Tibial artery (tissue), 4 donors: ENCODE measurements at regions not wholly inside any gene's neighbourhood (a gene's known extent, or its start where the extent isn't known, plus 50 kb on each side); places are given as distances from the start of the nearest gene placed in this dataset.
"Not testable (repeated sequence)": the region's sequence is repeated elsewhere in the genome, so short reads cannot be mapped to it uniquely, and the experiment has no call there.

Experiments used
- DNase-seq, 2 donors: peaks; one replicate each; pipeline ENCODE4 v3.0.0-alpha.2; 2019
- H3K27ac ChIP-seq, 2 donors: fragments of 200-600 bp; sonication (generic) in 1 of 2; 1 replicate in 1 of 2; 2 replicates in 1 of 2; pipeline ENCODE4 v1.5.1; 2018 to 2019; ENCODE audit warnings: mild to moderate bottlenecking in 1 of 2
- H3K27me3 ChIP-seq, 2 donors: fragments of 200-600 bp; sonication (generic) in 1 of 2; one replicate each; pipeline versions ENCODE4 v1.5.1 to v1.6.0; 2016 to 2019
- H3K36me3 ChIP-seq, 3 donors: fragments of 200-600 bp; sonication (generic) in 2 of 3; one replicate each; pipeline ENCODE4 v1.5.1; 2016 to 2019; ENCODE audit warnings: mild to moderate bottlenecking in 2 of 3
- H3K4me1 ChIP-seq, 4 donors: fragments of 200-600 bp; sonication (generic) in 2 of 4; 1 replicate in 3 of 4; 2 replicates in 1 of 4; pipeline ENCODE4 v1.5.1; 2016 to 2019
- H3K4me3 ChIP-seq, 2 donors: fragments of 200-600 bp; sonication (generic) in 1 of 2; 1 replicate in 1 of 2; 2 replicates in 1 of 2; pipeline ENCODE4 v1.5.1; 2018 to 2019; ENCODE audit warnings: mild to moderate bottlenecking in 2 of 2
- H3K9me3 ChIP-seq, 3 donors: fragments of 200-600 bp; sonication (generic) in 1 of 3; one replicate each; pipeline ENCODE4 v1.5.1; 2016 to 2019
- CTCF ChIP-seq, 2 experiments: fragments of 200-600 bp in 1 of 2; fragments of 450-650 bp in 1 of 2; IDR thresholded peaks; one replicate each; pipeline ENCODE4 v1.5.1; 2017 to 2019; ENCODE audit warnings: antibody characterized with exemption in 2 of 2, mild to moderate bottlenecking in 1 of 2, moderate library complexity in 1 of 2
- intact Hi-C: fragments of 100-400 bp; cut with DNase I; formaldehyde crosslinking; loops from one replicate; pipeline ENCODE4 v1.15.0; 2023; ENCODE audit warnings: low total_unique reads

DNA sequence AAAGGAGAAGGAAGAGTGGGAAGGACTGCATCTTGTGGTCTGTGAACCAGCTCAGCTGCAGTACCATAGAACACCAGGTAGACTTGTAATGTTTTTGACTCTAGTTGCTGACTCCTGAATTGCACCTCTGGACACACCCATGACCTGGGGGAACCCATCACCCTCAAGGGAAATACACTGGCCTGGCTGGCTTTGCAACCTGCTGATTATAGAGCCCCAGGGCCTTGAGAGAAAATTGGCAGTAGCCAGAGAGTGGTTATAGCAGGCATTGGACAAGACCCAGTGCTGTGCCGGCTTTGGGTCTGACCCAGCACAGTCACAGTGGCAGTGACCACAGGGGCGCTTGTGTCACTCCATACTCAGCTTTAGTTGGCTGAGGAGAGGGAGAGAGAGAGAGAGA is 902.3 kb downstream of the GRID1 start:
- DNase-seq: no peak
- no peaks in the 10 kb centered on the region for H3K36me3 ChIP-seq
- intact Hi-C loops: no loop called here
- no peaks in the 10 kb centered on the region for H3K27me3 ChIP-seq
- H3K27ac ChIP-seq: no peak overlapping the region
- no peak overlapping the region for H3K4me3 ChIP-seq
- TF ChIP-seq CTCF (IDR thresholded peaks at IDR 0.05): no peak
- H3K9me3 ChIP-seq: no peaks in the 10 kb centered on the region
- H3K4me1 ChIP-seq: no peaks in the 10 kb centered on the region

DNA sequence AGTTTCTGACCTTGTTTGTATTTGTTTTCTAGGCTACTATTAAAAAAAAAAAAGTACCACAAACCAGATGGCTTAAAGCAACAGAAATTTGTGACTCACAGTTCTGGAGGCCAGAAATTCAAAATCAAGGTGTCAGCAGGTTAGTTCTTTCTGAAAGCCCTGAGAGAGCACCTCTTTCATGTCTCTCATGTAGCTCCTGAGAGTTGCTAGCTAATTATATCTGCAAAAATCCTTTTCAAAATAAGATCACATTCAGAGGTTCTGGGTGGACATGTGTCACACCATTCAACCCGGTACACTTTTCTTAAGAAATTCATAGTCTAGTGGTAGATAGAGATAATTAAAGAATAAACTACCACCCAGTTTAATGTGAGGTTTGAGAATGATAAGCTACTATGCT is 888.6 kb downstream of the GRID1 start:
- no peak for TF ChIP-seq CTCF (IDR thresholded peaks at IDR 0.05)
- H3K36me3 ChIP-seq: no peaks in the 10 kb centered on the region
- DNase-seq: no peak
- no peaks in the 10 kb centered on the region for H3K27me3 ChIP-seq
- intact Hi-C loops: no loop called here
- H3K4me3 ChIP-seq: no peak overlapping the region
- H3K4me1 ChIP-seq: no peaks in the 10 kb centered on the region
- H3K27ac ChIP-seq: no peak overlapping the region
- no peaks in the 10 kb centered on the region for H3K9me3 ChIP-seq

GRCh38 chr10:85490431-85490830 is 876.2 kb downstream of the GRID1 start:
- H3K27ac ChIP-seq: no peak overlapping the region
- peaks cover 0 to 3% (median 0%) of the 10 kb centered on the region in 3 donors for H3K9me3 ChIP-seq
- no peak for TF ChIP-seq CTCF (IDR thresholded peaks at IDR 0.05)
- intact Hi-C loops: no loop called here
- H3K27me3 ChIP-seq: no peaks in the 10 kb centered on the region
- no peak for DNase-seq
- H3K36me3 ChIP-seq: no peaks in the 10 kb centered on the region
- no peaks in the 10 kb centered on the region for H3K4me1 ChIP-seq
- H3K4me3 ChIP-seq: no peak overlapping the region

- Histone ChIP-seq H3K36me3 (no peaks in the 10 kb centered on the region), H3K9me3 (no peaks in the 10 kb centered on the region), H3K4me1 (no peaks in the 10 kb centered on the region), H3K27me3 (no peaks in the 10 kb centered on the region), H3K4me3 (no peak overlapping the region), H3K27ac (no peak overlapping the region)
- TF ChIP-seq CTCF (IDR thresholded peaks at IDR 0.05): no peak
- DNase-seq: no peak
- intact Hi-C loops: no loop called here
Observed at GRCh38 chr10:85491652-85492051, 874.9 kb downstream of the GRID1 start.

- Histone ChIP-seq H3K27me3 (no peaks in the 10 kb centered on the region), H3K27ac (no peak overlapping the region), H3K4me1 (no peaks in the 10 kb centered on the region), H3K9me3 (no peaks in the 10 kb centered on the region), H3K4me3 (no peak overlapping the region), H3K36me3 (no peaks in the 10 kb centered on the region)
- intact Hi-C loops: no loop called here
- TF ChIP-seq CTCF (IDR thresholded peaks at IDR 0.05): no peak
- DNase-seq: no peak
Observed at GRCh38 chr10:85492684-85493083, 873.9 kb downstream of the GRID1 start.

- no peak for DNase-seq
- H3K4me3 ChIP-seq: no peak overlapping the region
- H3K9me3 ChIP-seq: no peaks in the 10 kb centered on the region
Observed at GRCh38 chr10:85493703-85494102, 872.9 kb downstream of the GRID1 start.

DNA sequence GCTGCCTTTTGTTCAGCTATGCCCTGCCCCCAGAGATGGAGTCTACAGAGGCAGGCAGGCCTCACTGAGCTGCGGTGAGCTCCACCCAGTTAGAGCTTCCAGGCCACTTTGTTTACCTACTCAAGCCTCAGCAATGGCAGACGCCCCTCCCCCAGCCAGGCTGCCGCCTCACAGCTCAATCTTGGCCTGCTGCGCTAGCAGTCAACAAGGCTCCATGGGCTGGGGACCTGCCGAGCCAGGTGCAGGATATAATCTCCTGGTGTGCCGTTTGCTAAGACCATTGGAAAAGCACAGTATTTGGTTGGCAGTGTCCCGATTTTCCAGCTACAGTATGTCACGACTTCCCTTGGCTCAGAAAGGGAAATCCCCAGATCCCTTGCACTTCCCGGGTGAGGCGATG is 862.0 kb downstream of the GRID1 start:
- H3K4me3 ChIP-seq, H3K4me1 ChIP-seq, H3K36me3 ChIP-seq, DNase-seq, H3K27ac ChIP-seq, intact Hi-C loops, H3K27me3 ChIP-seq: not testable (repeated sequence)
- peaks cover 0 to 11% (median 10%) of the 10 kb centered on the region in 3 donors for H3K9me3 ChIP-seq

More at GRCh38 chr10:85493703-85494102, 872.9 kb downstream of the GRID1 start:
- no peaks in the 10 kb centered on the region for H3K36me3 ChIP-seq
- no peak for TF ChIP-seq CTCF (IDR thresholded peaks at IDR 0.05)
- intact Hi-C loops: no loop called here
- no peaks in the 10 kb centered on the region for H3K4me1 ChIP-seq
- H3K27ac ChIP-seq: no peak overlapping the region
- no peaks in the 10 kb centered on the region for H3K27me3 ChIP-seq
